Ramos (cell line): ENCODE measurements at regions not wholly inside any gene's neighbourhood (a gene's known extent, or its start where the extent isn't known, plus 50 kb on each side); places are given as distances from the start of the nearest gene placed in this dataset.

Source experiments
- in situ Hi-C: fragments of 300-500 bp; cut with MboI; formaldehyde crosslinking; loops from one replicate; pipeline ENCODE4 v1.14.3; 2022; ENCODE audit warnings: low sequenced_read_pairs; ENCODE audit not compliant: unreplicated experiment

DNA sequence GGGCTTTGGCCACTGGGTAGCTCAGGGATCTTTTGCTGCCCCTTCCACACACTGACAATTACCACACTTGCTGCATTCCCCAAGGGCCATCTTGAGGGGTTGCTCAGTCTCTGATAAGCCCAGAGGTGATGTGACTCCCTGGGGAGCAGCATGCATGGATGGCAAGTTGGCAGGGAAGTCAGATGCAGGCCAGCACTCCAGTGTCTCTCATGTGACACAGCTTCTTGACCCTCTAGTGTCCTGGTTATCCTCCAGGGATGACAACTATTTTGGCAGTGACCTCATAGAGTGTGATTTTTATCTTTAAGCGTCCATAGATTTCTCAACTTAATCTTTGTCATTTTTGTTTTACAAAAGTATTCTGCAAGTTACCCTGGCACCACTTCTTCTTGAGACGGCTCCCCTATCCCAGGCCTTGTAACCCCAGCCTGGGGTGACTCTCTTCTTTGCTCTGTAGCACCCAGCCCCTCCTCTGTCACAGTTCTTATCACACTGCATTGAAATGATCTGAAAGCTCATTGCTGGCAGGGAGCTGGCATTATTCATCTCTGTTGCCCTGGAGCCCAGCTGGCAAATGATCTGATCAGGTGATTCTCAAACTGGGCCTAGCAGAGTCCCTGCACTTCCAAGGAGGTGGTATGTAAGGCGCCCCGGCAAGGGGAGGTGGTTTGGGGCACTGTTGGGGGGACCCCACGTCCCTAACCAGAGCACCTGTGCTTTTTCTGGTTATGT is 72.6 kb downstream of the TENT5C start:
- in situ Hi-C loops: no loop called here

GRCh38 chr1:117679299-117679698 is 73.5 kb downstream of the TENT5C start:
- in situ Hi-C loops: no loop called here

DNA sequence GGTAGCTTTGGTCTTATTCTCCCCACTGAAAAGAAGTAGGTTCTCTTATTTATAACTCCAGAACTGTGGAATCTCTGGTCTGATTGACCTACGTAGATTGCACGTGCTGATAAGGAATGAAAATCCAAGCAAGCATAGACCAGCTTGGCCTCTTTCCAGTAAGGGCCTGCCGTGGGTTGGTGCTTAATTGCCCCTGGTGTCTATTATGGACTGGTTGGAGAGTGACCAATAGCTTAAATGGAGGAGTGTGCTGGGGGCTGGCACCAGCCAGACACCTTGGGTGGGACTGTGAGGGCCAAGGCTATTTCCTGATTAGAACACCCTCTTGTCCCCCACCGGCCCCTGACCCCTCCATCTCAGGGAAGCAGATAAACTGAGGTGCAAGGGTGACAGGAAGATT is 74.0 kb downstream of the TENT5C start:
- in situ Hi-C loops: no loop called here

- in situ Hi-C loops: no loop called here
These were observed 74.6 kb downstream of the TENT5C start for GRCh38 chr1:117680316-117681002.

DNA sequence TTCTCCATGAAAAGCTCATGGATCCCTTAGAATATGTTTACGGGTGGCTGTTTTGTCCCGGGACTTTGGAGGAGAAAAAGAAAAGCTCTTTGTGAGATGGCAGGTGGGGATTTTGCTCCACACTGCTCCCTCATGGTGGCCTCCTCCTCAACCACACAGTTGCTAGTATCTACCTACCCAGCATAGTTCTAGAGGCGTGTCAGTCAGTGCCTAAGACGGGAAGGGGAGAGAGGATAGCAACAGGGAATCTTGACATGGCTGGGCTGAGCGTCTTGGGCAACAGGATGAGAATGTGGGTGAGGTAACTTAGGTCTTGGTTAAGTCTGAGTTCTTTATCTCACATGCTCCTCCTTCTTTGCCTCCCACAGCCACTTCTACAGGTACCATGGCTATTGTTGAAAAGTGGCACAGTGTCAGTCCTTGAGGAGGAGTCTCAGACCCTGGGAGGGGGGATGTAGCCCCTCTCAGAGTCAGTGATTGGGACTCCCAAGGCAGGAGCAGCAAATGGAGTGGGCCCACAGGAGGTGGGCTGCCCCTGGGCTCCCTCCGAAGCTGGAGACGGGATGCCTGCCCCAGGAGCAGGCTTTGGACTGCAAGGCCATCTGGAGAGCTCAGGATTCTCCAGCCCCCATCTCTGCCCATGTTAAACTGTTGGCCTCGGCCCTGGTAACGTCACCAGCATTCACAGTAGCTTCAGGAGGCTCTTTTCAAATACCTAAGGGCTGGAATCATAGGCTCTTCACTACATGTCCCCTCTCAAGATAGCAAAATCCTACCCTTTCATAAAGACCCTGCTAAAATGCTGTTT is 75.4 kb downstream of the TENT5C start:
- in situ Hi-C loops: no loop called here

DNA sequence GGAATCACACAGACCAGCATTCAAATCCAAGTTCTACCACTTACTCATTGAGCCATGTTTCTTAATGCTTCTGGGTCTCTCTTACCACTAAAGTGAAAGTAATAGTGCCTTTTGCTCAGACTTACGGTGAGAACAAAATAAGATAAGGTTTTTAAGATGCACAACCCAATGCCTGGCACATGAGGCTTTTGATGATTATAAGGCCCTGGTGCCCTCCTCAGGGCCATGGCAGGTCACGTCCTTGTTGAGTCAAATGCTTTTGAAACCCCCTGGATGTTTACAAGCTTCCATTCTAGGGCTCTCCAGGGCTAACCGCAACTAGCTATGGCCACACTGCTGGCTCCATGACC is 76.0 kb downstream of the TENT5C start:
- in situ Hi-C loops: no loop called here

GRCh38 chr1:117682372-117682771 is 76.5 kb downstream of the TENT5C start:
- in situ Hi-C loops: no loop called here

DNA sequence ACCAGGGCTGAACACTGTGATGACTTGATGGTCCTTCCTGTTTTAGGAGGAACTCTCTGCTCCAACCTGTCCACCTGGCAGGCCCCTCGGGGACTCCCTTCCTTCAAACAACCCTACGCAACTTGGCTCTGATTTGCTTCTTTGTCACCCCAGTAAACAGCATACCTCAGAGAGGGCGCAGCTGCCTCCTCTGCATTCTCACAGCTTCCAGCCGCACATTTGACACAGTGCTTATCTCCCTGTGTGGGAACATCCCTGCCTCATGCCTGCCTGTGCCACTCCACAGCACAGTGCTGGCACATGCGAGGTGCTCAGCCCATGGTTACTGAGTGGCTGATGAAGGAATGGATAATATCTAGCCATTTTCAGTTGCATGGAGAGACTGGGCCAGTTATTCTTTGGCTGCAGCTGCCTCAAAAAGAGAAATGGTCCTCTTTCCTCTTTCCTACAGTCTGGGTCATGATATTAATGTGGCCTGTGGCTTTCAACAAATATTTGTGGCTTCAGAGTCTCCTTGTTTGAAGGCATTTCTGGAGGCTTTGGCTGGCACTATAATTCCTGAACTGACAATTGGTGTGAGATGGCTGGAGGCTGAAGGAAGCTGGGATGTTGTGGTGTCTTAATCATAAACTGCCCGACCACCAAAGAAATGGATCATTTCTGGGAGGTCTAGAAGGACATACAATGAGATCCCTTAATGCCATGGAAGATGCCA is 77.9 kb downstream of the TENT5C start:
- in situ Hi-C loops: no loop called here

GRCh38 chr1:117685936-117686806 is 80.3 kb downstream of the TENT5C start:
- in situ Hi-C loops: no loop called here

GRCh38 chr1:117686907-117687306 is 81.1 kb downstream of the TENT5C start:
- in situ Hi-C loops: no loop called here

DNA sequence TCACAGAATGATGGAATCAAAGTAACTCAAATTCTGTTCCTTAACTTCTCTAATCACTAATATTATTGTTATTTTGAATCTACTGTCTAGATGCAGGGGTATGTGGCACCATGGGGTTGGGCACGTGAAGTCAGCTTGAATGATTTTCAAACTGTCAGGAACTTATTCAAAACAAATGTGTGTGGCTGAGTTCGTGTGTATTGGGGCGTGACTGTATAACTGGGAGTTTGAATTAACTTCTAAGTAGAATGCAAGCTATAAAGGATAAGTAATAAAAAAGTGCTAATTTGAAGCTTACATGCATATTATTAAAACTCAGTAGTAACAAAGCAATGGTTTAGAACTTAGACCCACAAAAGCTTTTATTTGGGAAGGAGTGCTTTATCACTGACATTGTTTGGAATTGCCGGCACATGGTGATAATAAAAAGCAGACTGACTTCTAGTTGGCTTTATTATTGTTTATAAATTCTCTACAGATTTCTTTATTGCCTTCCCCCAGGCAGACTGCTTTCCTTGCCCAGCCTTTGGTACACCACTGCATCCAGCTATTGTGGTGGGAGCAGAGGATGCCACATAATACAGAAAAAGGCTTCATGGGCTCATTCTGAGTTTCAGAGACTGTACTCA is 84.3 kb downstream of the TENT5C start:
- in situ Hi-C loops: no loop called here

DNA sequence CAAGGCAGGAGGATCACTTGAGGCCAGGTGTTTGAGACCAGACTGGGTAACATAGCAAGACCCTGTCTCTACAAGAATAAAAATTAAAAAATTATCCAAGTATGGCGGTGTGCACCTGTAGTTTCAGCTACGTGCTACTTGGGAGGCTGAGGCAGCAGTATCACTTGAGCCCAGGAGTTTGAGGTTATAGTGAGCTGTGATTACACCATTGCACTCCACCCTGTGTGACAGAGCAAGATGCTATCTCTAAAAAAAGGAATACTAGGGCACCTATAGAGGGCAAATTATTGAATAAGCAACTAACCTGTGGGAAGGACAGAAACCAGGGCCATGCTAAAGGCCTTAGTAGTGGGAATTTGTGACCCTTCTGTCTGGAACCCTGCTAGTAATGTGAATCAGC is 86.1 kb downstream of the TENT5C start:
- in situ Hi-C loops: no loop called here

DNA sequence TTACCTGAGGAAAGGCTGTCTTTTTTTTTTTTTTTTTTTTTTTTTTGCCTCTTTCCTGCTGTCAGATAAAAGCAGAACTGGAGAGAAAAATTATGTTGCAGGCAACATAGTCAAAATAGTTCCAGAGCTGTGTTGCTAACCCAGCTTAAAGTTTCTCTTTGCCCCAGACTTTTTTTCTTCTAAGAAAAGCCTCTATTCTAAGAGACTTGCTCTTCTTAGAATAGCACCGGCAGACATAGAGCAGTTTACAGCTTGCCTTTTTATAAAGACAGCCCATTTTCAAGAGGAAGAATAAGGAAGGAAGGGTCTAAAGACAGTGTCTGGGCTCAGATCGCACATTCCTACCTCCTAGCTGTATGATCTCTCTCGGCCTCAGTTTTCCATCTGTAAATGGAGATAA is 88.7 kb downstream of the TENT5C start:
- in situ Hi-C loops: no loop called here

DNA sequence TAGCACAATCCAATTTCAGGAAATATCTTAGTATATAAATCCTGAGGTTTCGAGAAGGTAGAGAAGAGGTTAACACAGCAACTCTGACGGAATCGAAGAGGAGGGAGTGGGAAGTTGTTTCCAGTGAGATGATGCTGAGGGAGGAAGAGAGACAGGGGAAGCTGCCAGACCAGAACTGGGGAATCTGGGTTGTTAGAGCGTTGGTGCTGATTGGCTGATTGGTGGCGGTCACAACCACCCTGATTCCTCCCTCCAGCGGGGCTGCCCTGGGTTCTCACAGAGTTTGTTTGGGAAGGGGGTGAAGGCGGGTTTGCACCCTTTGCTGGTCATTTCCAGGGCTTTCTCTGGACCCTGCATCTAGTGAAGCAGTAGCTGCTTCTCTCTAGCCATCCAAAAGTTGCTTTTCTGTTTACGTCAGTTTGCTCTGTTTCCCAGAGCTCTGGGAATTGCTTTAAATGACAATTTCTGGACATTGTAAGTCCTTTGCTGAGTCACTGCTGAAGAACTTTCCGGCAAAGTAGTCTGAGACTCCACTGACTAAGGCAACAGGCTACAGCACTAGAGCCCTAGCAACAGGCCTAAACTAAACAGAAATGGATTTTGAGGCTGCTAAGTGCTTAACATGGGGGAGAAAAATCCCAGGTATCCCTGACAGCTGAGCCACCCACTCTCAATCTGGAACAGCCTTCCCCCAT is 90.1 kb downstream of the TENT5C start:
- in situ Hi-C loops: no loop called here

DNA sequence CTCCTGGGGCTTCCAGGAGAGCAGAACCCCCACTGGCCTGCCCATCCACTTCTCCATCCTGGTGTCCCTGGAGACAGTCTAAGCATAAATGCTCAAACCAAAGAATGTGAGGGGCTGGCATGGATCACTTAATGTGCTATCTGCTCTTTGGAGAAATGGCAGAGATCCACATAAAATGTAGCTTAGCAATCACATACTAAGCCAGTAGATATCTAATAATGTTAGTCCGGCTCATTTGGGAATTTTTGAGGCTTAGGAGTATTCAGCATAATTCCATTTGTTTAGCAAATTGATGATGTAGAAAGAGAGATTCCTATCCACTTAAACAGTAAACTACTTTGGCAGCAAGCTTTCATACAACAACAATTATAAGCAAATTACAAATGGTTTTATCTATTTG is 90.7 kb downstream of the TENT5C start:
- in situ Hi-C loops: no loop called here

DNA sequence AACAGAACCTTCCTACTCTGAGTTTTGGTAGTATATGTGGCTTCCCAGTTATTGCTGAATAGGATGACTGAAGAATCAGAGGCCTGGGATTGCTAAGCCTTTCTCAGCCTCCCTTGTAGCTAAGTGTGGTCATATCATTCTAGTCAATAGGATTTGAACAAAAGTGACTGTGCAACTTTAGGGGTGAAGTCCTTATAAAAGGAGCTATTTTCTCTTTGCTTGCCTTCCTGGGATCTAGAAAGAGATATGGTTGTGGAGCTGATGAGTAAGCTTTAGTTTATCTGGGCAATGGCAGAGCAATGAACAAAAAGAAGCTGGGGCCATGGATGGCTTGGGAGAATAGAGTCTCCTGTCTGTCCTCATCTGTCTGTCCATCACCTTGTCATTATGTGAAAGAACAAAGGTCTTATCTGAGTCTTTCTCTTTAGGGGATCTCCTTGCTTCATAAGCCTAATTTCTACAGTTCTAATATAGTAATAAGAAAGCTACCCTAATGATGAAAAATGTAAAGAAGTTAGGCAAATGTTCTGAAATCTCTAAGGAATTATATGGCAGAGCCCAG is 91.5 kb downstream of the TENT5C start:
- in situ Hi-C loops: no loop called here

GRCh38 chr1:117698398-117699160 is 92.7 kb downstream of the TENT5C start:
- in situ Hi-C loops: no loop called here

DNA sequence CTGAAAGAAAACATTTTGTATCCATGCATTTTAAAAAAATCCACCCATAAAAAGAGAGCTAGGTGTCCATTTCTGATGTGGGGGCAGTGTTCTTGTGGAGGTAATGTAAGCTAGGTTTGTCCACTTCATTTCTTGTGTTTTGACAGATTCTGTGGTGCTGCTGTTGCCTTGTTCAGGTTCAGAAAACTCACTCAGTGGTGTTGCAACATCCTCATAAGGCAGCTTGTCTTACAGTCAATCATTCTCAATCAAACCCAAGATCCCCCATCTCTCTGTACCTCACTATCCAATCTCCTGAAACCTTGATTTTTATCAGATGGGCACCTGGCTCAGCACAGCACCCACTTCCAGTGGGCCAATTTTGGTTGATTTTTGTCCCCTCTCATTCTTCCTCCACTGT is 94.1 kb downstream of the TENT5C start:
- in situ Hi-C loops: no loop called here
